ENCODE measurements at regions not wholly inside any gene's neighbourhood (a gene's known extent, or its start where the extent isn't known, plus 50 kb on each side); places are given as distances from the start of the nearest gene placed in this dataset.

GRCh38 chr16:86979984-86980553 lies 337.1 kb downstream of the C16orf95 start:
- H3K36me3 Mint-ChIP-seq (ENCODE audit: low read depth): no peaks in the 10 kb centered on the region
- peaks cover 4% of the 10 kb centered on the region for H3K9me3 Mint-ChIP-seq (ENCODE audit: low read depth)
- H3K27ac Mint-ChIP-seq (ENCODE audit: unreplicated experiment): no peak overlapping the region
- no peak for TF ChIP-seq CTCF (IDR thresholded peaks at IDR 0.05)
- H3K4me3 Mint-ChIP-seq (ENCODE audit: unreplicated experiment): no peak overlapping the region
- DNase-seq (ENCODE audit: low spot score): no peak
- peaks cover 4% of the 10 kb centered on the region for H3K27me3 Mint-ChIP-seq (ENCODE audit: low read depth)
- peaks cover 22% of the 10 kb centered on the region for H3K4me1 Mint-ChIP-seq (ENCODE audit: low read depth)

- peaks cover 4% of the 10 kb centered on the region for H3K27me3 Mint-ChIP-seq (ENCODE audit: low read depth)
- no peaks in the 10 kb centered on the region for H3K36me3 Mint-ChIP-seq (ENCODE audit: low read depth)
- H3K9me3 Mint-ChIP-seq (ENCODE audit: low read depth): no peaks in the 10 kb centered on the region
- TF ChIP-seq CTCF (IDR thresholded peaks at IDR 0.05): no peak
- peak; percentile 66 for DNase-seq (ENCODE audit: low spot score)
- no peak overlapping the region for H3K27ac Mint-ChIP-seq (ENCODE audit: unreplicated experiment)
- H3K4me3 Mint-ChIP-seq (ENCODE audit: unreplicated experiment): no peak overlapping the region
- H3K4me1 Mint-ChIP-seq (ENCODE audit: low read depth): peaks cover 19% of the 10 kb centered on the region
Observed at GRCh38 chr16:86980644-86981043, 336.5 kb downstream of the C16orf95 start.

- Mint-ChIP-seq H3K9me3 (ENCODE audit: low read depth) (no peaks in the 10 kb centered on the region), H3K4me1 (ENCODE audit: low read depth) (peaks cover 8% of the 10 kb centered on the region), H3K36me3 (ENCODE audit: low read depth) (no peaks in the 10 kb centered on the region), H3K27me3 (ENCODE audit: low read depth) (peaks cover 4% of the 10 kb centered on the region), H3K27ac (ENCODE audit: unreplicated experiment) (no peak overlapping the region), H3K4me3 (ENCODE audit: unreplicated experiment) (no peak overlapping the region)
- peak; percentile 44 for DNase-seq (ENCODE audit: low spot score)
- TF ChIP-seq CTCF (IDR thresholded peaks at IDR 0.05): no peak
Observed at GRCh38 chr16:86982347-86982596, 334.9 kb downstream of the C16orf95 start.

GRCh38 chr16:86982912-86983311 lies 334.3 kb downstream of the C16orf95 start:
- peaks cover 8% of the 10 kb centered on the region for H3K4me1 Mint-ChIP-seq (ENCODE audit: low read depth)
- H3K27ac Mint-ChIP-seq (ENCODE audit: unreplicated experiment): no peak overlapping the region
- H3K36me3 Mint-ChIP-seq (ENCODE audit: low read depth): no peaks in the 10 kb centered on the region
- peaks cover 4% of the 10 kb centered on the region for H3K27me3 Mint-ChIP-seq (ENCODE audit: low read depth)
- TF ChIP-seq CTCF (IDR thresholded peaks at IDR 0.05): no peak
- no peak overlapping the region for H3K4me3 Mint-ChIP-seq (ENCODE audit: unreplicated experiment)
- no peak for DNase-seq (ENCODE audit: low spot score)
- no peaks in the 10 kb centered on the region for H3K9me3 Mint-ChIP-seq (ENCODE audit: low read depth)

GRCh38 chr16:86983621-86984020 lies 333.6 kb downstream of the C16orf95 start:
- H3K4me3 Mint-ChIP-seq (ENCODE audit: unreplicated experiment): no peak overlapping the region
- no peak for TF ChIP-seq CTCF (IDR thresholded peaks at IDR 0.05)
- H3K4me1 Mint-ChIP-seq (ENCODE audit: low read depth): peaks cover 8% of the 10 kb centered on the region
- peaks cover 4% of the 10 kb centered on the region for H3K27me3 Mint-ChIP-seq (ENCODE audit: low read depth)
- DNase-seq (ENCODE audit: low spot score): no peak
- no peaks in the 10 kb centered on the region for H3K36me3 Mint-ChIP-seq (ENCODE audit: low read depth)
- no peak overlapping the region for H3K27ac Mint-ChIP-seq (ENCODE audit: unreplicated experiment)
- no peaks in the 10 kb centered on the region for H3K9me3 Mint-ChIP-seq (ENCODE audit: low read depth)
